HG03097 (cell line): ENCODE measurements at regions not wholly inside any gene's neighbourhood (a gene's known extent, or its start where the extent isn't known, plus 50 kb on each side); places are given as distances from the start of the nearest gene placed in this dataset.

Experiments used
- ATAC-seq: cut with Tn5 transposase; IDR thresholded peaks from one replicate; pipeline ENCODE4 v1.9.1; 2021; ENCODE audit not compliant: unreplicated experiment, low FRiP score

GRCh38 chr12:91818227-91819131, 327.2 kb downstream of the BTG1 start:
- no peak for ATAC-seq

GRCh38 chr12:91817517-91817916, 328.1 kb downstream of the BTG1 start:
- no peak for ATAC-seq

- ATAC-seq, result no peak
Observed at GRCh38 chr12:91813701-91814100, 331.9 kb downstream of the BTG1 start.

- ATAC-seq, result no peak
Observed at GRCh38 chr12:91811481-91812287, 334.0 kb downstream of the BTG1 start.

GRCh38 chr12:91810531-91811451, 334.9 kb downstream of the BTG1 start:
- no peak for ATAC-seq

- ATAC-seq, result no peak
Observed at GRCh38 chr12:91810077-91810476, 335.6 kb downstream of the BTG1 start.

GRCh38 chr12:91805031-91805430, 340.6 kb downstream of the BTG1 start:
- ATAC-seq, result no peak

GRCh38 chr12:91804533-91804932, 341.1 kb downstream of the BTG1 start:
- no peak for ATAC-seq

- no peak for ATAC-seq
Observed at GRCh38 chr12:91801048-91801447, 344.6 kb downstream of the BTG1 start.

- no peak for ATAC-seq
Observed at GRCh38 chr12:91793676-91794075, 352.0 kb downstream of the BTG1 start.

- no peak for ATAC-seq
Observed at GRCh38 chr12:91792597-91792996, 353.0 kb downstream of the BTG1 start.

- ATAC-seq, result no peak
Observed at GRCh38 chr12:91786499-91787272, 359.0 kb downstream of the BTG1 start.

GRCh38 chr12:91785655-91786498, 359.8 kb downstream of the BTG1 start:
- ATAC-seq, result no peak

- no peak for ATAC-seq
Observed at GRCh38 chr12:91781114-91781513, 364.5 kb downstream of the BTG1 start.

GRCh38 chr12:91778938-91779400, 366.7 kb downstream of the BTG1 start:
- ATAC-seq, result peak; percentile 92

- ATAC-seq, result peak; percentile 52
Observed at GRCh38 chr12:91778091-91778832, 367.4 kb downstream of the BTG1 start.

- ATAC-seq, result no peak
Observed at GRCh38 chr12:91777268-91777992, 368.2 kb downstream of the BTG1 start.
